T-helper 22 cell (primary cell): ENCODE measurements at regions not wholly inside any gene's neighbourhood (a gene's known extent, or its start where the extent isn't known, plus 50 kb on each side); places are given as distances from the start of the nearest gene placed in this dataset.

Experiments
- DNase-seq: peaks from one replicate; pipeline ENCODE4 v3.0.0-alpha.2; 2020; ENCODE audit warnings: low read depth

DNA sequence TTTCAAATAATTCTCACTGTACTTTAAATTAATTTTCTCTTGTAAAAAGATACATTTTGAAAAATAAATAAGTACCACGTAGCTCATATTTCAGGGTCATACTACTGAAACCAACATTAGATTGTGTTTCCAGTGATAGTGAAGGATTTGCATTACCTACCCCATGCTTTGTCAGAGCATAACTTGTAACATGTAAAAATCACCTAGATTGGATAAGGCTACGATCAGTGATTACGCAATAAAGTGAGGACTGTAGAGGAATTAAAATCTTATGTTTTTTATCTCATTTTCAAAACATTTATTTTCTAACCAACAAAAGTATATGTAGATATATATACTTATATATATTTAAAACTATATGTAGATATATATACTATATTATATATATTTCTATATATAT lies 89.4 kb upstream of the VRK2 start:
- DNase-seq, result no peak

DNA sequence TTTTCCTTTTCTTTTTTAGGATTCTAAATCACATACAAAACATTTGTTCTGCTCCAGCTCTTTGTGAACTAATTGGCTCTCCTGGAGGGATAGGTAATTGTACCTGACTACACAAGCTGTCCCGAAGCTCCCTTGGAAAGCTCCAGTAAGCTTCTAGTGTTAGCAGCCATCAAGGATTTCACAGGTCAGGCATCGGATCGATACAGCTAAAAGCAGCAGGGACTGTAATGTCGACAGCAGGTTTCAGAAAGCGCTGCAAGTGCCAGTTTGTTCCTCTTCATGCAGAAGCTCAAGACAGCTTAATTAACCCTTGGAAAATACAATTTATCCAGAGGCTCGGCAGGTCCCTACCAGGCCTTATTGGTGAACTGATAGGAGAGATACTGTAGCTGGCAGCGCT lies 87.2 kb upstream of the VRK2 start:
- no peak for DNase-seq

DNA sequence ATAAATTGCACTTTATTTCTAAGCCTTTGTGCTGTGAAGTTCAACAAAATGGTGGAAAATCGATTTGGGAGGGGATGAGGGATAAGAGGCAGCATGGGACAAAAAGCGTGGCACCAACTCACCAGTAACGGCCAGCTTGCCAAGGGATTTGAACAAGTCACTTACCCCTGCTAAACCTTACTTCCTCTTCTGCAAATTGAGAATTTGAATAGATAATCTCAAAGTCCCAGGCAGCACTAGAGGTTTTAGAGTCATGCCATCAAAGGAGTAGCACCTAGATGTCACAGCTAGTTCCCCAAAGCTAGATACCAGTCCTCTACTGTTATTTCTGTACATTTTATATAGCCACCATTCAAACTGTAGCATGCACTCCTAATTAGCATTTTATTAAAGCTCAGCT lies 83.7 kb upstream of the VRK2 start:
- no peak for DNase-seq

DNA sequence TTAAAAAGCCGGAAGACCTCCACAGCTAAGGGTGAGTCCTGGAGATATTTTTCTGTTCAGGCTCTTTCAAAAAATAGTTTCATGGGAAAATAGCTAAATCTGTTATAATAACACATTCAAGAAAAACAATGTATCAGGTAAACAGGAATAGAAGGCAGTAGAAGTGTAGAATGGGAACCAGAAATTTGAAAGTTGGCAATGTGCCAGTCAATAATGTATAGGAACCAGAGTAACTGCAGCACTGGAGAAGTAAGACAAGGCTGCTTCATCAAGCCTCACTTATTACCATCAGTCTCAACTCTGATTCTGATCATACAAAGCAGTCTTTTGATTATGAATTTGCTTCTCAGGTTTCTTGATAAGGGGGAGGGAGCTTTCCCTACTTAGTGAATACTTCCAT lies 81.4 kb upstream of the VRK2 start:
- DNase-seq, result no peak

DNA sequence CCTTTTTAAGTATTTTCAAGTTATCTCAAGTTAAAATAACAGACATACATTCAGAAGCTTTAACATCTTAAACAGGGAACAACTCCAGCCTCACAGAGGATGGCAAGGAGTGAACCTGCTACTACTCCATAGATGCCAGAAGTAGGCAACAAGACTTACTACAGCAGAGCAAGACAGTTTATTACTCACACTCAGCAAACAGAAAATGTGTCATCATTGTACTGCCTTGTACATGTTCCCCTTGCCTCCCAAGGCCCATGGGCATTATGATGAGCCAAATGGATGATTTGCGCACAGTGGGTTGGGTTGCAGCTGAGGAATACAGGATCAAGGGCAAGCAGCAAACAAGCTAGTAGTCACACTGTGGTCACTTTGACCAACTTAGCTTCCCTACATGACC lies 80.6 kb upstream of the VRK2 start:
- no peak for DNase-seq

DNA sequence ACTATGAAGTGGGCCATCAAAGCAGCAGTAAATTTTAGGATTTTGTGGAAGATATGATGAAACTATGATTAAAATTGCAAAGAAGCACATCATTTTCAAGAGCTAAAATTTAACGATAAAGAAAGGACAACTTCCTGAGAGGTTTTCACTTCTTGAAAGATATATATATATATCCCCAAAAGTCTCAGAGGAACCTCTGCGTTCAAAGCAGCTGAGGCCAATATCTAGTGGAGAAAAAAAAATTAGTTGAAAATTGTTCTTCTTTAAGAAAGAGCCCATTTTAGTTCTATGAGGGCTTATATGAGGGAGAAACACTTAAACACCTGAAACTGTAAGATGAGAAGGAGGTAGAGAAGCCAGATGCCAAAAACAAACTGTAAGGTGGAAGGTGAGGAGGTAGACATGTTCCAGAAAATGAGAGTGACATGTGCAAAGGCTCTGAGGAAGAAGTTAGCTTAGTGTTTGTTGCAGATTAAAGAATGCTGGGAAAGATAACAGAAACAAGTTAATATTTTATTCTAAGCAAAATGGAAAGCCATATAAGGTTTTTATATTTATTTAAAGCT lies 72.9 kb upstream of the VRK2 start:
- no peak for DNase-seq

DNA sequence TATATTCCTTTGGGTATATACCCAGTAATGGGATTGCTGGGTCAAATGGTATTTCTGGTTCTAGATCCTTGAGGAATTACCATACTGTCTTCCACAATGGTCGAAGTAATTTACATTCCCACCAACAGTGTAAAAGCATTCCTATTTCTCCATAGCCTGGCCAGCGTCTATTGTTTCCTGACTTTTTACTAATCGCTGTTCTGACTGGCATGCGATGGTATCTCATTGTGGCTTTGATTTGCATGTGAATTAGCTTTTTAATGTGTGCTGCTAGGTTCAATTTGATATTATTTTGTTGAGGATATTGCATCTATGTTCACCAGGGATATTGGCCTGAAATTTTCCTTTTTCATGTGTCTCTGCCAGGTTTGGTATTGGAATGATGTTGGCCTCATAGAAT lies 67.4 kb upstream of the VRK2 start:
- no peak for DNase-seq

DNA sequence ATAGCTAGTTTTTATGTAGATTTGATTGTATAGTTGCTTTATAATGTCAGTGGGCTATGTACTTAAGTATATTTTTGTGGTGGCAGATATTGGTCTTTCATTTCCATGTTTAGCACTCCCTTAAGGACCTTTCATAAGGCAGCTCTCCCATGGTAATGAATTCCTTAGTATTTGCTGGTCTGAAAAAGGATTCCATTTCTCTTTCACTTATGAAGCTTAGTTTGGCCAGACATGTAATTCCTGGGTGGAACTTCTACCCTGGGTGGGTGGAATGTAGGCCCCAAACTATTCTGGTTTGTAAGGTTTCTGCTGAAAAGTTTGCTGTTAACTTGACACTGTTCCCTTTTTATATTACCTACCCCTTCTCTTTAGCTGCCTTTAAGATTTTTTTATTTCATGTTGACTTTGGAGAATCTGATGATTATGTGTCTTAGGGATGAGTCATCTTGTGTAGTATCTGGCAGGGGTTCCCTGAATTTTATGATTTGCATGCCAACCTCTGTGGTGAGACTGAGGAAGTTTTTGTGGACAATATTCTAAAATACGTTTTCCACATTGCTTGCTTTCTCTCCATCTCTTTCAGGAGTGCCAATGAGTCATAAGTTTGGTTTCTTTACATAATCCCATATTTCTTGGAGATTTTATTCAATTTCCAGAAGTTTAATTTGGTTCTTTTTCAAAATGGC lies 65.4 kb upstream of the VRK2 start:
- no peak for DNase-seq

DNA sequence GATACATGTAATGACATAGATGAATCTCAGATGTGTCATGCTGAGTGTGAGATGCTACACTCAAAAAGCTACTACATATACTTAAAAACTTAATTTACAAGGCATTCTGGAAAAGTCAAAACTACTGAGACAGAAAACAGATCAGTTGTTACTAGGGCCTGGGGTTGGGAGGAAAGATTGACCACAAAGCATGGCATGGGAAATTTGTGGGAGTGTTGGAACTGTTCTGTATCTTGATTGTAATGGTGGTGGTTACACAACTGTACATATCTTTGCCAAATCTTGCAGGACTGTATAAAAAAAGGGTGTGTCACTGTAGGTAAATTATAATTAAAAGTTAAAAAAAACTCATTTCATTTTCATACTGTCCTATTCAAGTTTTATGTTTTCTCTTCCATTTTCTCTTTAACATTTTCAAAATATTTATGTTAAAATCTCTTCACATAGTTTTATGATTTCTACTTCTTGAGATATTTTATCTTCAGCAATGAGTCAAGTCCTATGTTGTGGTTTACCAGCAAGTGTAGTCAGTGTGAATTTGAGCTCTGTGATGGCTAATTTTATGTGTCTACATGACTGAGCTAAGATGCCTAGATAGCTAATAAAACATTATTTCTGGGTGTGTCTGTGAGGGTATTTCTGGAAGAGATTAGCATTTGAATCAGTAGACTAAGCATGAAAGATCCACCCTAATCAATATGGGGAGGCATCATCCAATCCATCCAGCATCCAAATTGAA lies 58.6 kb upstream of the VRK2 start:
- no peak for DNase-seq

DNA sequence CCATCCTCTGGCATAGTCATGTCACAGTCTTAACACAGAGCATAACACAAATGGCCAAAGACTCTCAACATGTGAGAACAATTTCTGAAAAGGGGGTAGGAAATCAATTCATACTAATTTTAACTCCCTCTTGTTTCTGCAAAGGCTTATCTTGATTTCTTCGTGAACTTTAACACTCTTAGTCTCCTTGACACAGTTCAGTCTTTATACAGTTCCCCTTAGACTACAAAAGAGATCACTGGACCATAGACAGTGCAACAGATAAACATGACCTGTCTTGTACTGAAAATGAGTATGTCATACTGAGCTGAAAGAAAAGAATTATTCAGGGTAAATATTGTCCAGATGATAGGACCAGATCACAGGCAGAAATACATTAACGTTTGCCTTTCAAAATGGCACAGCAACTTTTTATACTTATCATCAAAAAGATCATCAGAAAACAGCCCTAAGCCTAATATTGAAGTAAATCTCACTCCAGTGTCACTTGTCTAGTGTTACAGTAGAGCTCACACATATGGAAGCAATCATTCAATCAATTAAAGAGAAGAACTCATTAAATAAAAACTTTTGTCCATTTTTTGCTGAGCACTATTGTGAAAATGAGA lies 56.4 kb upstream of the VRK2 start:
- no peak for DNase-seq
